Right lobe of liver (tissue), 4 donors: ENCODE measurements at regions not wholly inside any gene's neighbourhood (a gene's known extent, or its start where the extent isn't known, plus 50 kb on each side); places are given as distances from the start of the nearest gene placed in this dataset.

ENCODE experiments used
- CTCF ChIP-seq, 4 donors: fragments of 200-600 bp in 3 of 4; fragments of 450-650 bp in 1 of 4; IDR thresholded peaks; one replicate each; pipeline versions ENCODE4 v1.5.1 to v1.8.0; 2016 to 2022; ENCODE audit warnings: antibody characterized with exemption in 4 of 4, mild to moderate bottlenecking in 2 of 4
- POLR2A ChIP-seq: fragments of 450-650 bp; IDR thresholded peaks from one replicate; pipeline ENCODE4 v1.6.1; 2017; ENCODE audit warnings: antibody characterized with exemption, mild to moderate bottlenecking
- donor health status: DM: no; HTN: no; CAD: no.
- donor health status: DM: no; HTN: no; CAD: no.
- donor health status: DM: no; HTN: yes; CAD: no.

- TF ChIP-seq CTCF (IDR thresholded peaks at IDR 0.05) (no peak), POLR2A (no peak)
Observed at GRCh38 chr6:115796829-115797228, 263.9 kb downstream of the FRK start.
